OCI-LY3 (cell line): ENCODE measurements at regions not wholly inside any gene's neighbourhood (a gene's known extent, or its start where the extent isn't known, plus 50 kb on each side); places are given as distances from the start of the nearest gene placed in this dataset.

Source experiments
- EZH2phosphoT487 ChIP-seq: fragments of 200-600 bp; shearing (Covaris generic); IDR thresholded peaks from 2 replicates; pipeline ENCODE4 v1.6.1; 2018; ENCODE audit warnings: antibody characterized with exemption, mixed run types, low read depth
- TF ChIP-seq, protein P1 (sequence below): fragments of 200-600, 300-600 bp; sonication (generic); IDR thresholded peaks from 2 replicates; pipeline ENCODE4 v1.5.1; 2014; ENCODE audit warnings: antibody characterized with exemption, low read length, low read depth

DNA sequence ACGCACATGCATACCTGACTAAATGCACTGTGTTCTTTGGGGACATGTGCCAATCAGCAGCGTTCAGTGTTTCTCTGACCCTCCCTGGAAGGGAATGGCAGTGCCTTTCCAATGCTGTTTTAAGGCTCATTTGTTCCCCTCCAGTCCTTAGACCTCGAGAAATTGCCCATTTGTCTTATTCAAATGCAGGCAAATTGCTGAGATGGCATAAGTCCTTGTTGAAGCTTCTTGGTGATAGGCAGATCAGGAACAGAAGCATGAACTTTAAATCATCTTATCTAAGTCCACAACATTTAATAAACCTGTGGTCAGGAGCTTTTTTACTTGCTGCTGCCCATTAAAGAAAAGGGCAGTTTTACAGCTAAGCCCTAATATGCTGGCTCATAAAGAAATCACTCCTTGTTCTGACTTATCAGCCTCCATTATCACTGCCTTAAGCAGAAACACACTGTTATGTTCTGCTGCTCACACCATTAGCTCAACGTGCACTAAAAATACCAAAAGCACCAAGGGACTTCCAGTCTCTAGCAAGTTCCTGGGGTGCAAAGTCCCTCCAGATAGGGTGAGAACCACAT, 112.9 kb upstream of the LRFN2 start:
- TF ChIP-seq, protein P1, sequence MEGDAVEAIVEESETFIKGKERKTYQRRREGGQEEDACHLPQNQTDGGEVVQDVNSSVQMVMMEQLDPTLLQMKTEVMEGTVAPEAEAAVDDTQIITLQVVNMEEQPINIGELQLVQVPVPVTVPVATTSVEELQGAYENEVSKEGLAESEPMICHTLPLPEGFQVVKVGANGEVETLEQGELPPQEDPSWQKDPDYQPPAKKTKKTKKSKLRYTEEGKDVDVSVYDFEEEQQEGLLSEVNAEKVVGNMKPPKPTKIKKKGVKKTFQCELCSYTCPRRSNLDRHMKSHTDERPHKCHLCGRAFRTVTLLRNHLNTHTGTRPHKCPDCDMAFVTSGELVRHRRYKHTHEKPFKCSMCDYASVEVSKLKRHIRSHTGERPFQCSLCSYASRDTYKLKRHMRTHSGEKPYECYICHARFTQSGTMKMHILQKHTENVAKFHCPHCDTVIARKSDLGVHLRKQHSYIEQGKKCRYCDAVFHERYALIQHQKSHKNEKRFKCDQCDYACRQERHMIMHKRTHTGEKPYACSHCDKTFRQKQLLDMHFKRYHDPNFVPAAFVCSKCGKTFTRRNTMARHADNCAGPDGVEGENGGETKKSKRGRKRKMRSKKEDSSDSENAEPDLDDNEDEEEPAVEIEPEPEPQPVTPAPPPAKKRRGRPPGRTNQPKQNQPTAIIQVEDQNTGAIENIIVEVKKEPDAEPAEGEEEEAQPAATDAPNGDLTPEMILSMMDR, result no peak
- TF ChIP-seq EZH2phosphoT487, result no peak
